ENCODE measurements at regions not wholly inside any gene's neighbourhood (a gene's known extent, or its start where the extent isn't known, plus 50 kb on each side); places are given as distances from the start of the nearest gene placed in this dataset.

DNA sequence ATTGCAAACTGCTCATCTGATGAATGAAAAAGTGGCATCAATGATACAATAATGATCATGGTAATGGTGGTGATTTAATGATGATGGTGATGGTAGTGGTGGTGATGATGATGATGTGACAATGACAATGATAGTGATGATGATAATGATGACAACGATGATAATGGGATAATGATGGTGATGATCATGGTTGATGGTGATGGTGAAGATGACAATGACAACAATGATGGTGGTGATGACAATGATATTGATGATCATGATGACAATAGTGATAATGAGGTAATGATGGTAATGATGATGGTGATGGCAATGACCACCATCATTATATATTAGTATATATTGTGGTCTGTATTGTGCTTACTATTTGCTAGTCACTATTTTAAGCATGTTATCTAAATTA lies 474.3 kb downstream of the TBC1D22A start:
- Histone ChIP-seq H3K4me3 (ENCODE audit: insufficient read depth, low read length, poor library complexity, severe bottlenecking) (no peak overlapping the region), H3K79me2 (ENCODE audit: insufficient read depth, low read length) (no peaks in the 10 kb centered on the region), H3K27me3 (ENCODE audit: low read length) (0 out of 2 replicates have a peak, but pooled peaks cover 3% of the 10 kb centered on the region), H3K9ac (ENCODE audit: low read length) (no peak overlapping the region), H3K36me3 (ENCODE audit: low read length) (no peaks in the 10 kb centered on the region), H3K4me2 (ENCODE audit: low read depth, low read length, poor library complexity, severe bottlenecking) (no peak overlapping the region), H3K27ac (ENCODE audit: low read depth, low read length) (no peak overlapping the region), H3F3A (ENCODE audit: insufficient read depth) (no peaks in the 10 kb centered on the region), H3K9me3 (ENCODE audit: insufficient read depth, low read length) (peaks cover 22% of the 10 kb centered on the region; the same call in 1 of the 2 replicates), H4K20me1 (ENCODE audit: low read depth, low read length) (no peaks in the 10 kb centered on the region), H3K9me2 (replicated peaks; ENCODE audit: insufficient read depth, low read length) (peaks cover 5% of the 10 kb centered on the region; the same call in 1 of the 2 replicates), H2AFZ (ENCODE audit: low read depth, low read length, severe bottlenecking) (no peak overlapping the region)
- TF ChIP-seq CTCF (IDR thresholded peaks at IDR 0.05; ENCODE audit: insufficient read depth, low read length, poor library complexity, severe bottlenecking): no peak
- no peak for TF ChIP-seq EZH2phosphoT487 (conservative IDR thresholded peaks at IDR 0.05; ENCODE audit: low read length)

- Histone ChIP-seq H3K79me2 (ENCODE audit: insufficient read depth, low read length) (no peaks in the 10 kb centered on the region), H3K9me2 (replicated peaks; ENCODE audit: insufficient read depth, low read length) (peaks cover 5% of the 10 kb centered on the region; the same call in 1 of the 2 replicates), H3K27ac (ENCODE audit: low read depth, low read length) (no peak overlapping the region), H3K27me3 (ENCODE audit: low read length) (peaks cover 3% of the 10 kb centered on the region; the same call in 1 of the 2 replicates), H2AFZ (ENCODE audit: low read depth, low read length, severe bottlenecking) (no peak overlapping the region), H3K4me3 (ENCODE audit: insufficient read depth, low read length, poor library complexity, severe bottlenecking) (no peak overlapping the region), H3K9me3 (ENCODE audit: insufficient read depth, low read length) (peaks cover 25% of the 10 kb centered on the region; the same call in 1 of the 2 replicates), H3K4me2 (ENCODE audit: low read depth, low read length, poor library complexity, severe bottlenecking) (no peak overlapping the region), H3F3A (ENCODE audit: insufficient read depth) (no peaks in the 10 kb centered on the region), H3K36me3 (ENCODE audit: low read length) (no peaks in the 10 kb centered on the region), H4K20me1 (ENCODE audit: low read depth, low read length) (no peaks in the 10 kb centered on the region), H3K9ac (ENCODE audit: low read length) (no peak overlapping the region)
- no peak for TF ChIP-seq CTCF (IDR thresholded peaks at IDR 0.05; ENCODE audit: insufficient read depth, low read length, poor library complexity, severe bottlenecking)
- no peak for TF ChIP-seq EZH2phosphoT487 (conservative IDR thresholded peaks at IDR 0.05; ENCODE audit: low read length)
These were observed 473.7 kb downstream of the TBC1D22A start for GRCh38 chr22:47236161-47236560.

DNA sequence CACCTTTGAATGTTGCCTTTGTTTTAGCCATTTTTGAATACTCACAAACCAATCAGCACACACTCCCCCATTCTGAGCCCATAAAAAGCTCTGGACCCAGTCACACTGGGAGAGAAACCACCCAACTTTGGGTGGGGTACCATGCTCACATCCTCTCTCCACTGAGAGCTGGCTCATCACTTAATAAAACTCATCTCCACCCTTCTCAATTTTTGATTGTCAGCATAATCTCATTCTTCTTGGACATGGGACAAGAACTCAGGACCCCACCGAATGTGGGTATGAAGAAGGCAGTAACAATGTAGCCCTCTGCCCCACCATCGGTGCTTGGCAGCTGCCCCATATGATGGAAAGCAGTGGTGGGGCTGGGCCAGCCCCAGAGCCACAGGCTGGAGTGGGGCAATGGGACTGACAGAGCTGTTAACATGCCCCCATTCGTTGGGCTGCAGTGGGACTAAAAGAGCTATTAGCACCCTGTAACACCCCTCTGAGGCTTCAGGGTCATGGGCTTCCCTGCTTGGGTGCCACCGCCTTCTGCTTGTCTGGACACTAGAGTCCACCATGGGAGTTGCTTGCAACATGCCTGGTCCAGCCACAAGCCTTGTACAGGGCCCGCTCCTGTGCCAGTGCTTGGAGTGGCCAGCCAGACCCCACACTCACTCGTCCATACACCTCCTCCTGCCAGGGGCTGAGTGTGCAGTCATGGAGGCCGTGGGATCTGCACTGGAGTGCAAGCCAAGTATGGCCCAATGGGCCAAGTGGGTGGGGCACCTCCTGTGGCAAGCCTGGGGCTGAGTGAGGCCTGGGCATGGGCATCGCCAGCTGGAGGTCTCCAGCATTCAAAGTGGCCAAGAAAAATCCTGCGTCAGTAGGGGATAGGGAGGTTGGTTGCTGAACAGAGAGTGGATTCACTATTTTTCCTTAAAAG lies 471.1 kb downstream of the TBC1D22A start:
- TF ChIP-seq EZH2phosphoT487 (conservative IDR thresholded peaks at IDR 0.05; ENCODE audit: low read length) (no peak), CTCF (IDR thresholded peaks at IDR 0.05; ENCODE audit: insufficient read depth, low read length, poor library complexity, severe bottlenecking) (no peak)
- H3K79me2 ChIP-seq (ENCODE audit: insufficient read depth, low read length): no peaks in the 10 kb centered on the region
- no peaks in the 10 kb centered on the region for H3F3A ChIP-seq (ENCODE audit: insufficient read depth)
- H3K9me3 ChIP-seq (ENCODE audit: insufficient read depth, low read length): peaks cover 25% of the 10 kb centered on the region; the same call in 1 of the 2 replicates
- peaks cover 3% of the 10 kb centered on the region; the same call in 1 of the 2 replicates for H3K27me3 ChIP-seq (ENCODE audit: low read length)
- peaks cover 5% of the 10 kb centered on the region; the same call in 1 of the 2 replicates for H3K9me2 ChIP-seq (replicated peaks; ENCODE audit: insufficient read depth, low read length)
- H3K36me3 ChIP-seq (ENCODE audit: low read length): no peaks in the 10 kb centered on the region
- H3K9ac ChIP-seq (ENCODE audit: low read length): no peak overlapping the region
- H3K27ac ChIP-seq (ENCODE audit: low read depth, low read length): no peak overlapping the region
- H3K4me3 ChIP-seq (ENCODE audit: insufficient read depth, low read length, poor library complexity, severe bottlenecking): no peak overlapping the region
- H2AFZ ChIP-seq (ENCODE audit: low read depth, low read length, severe bottlenecking): no peak overlapping the region
- H4K20me1 ChIP-seq (ENCODE audit: low read depth, low read length): no peaks in the 10 kb centered on the region
- no peak overlapping the region for H3K4me2 ChIP-seq (ENCODE audit: low read depth, low read length, poor library complexity, severe bottlenecking)
